Suprapubic skin (tissue), 4 donors: ENCODE measurements at regions not wholly inside any gene's neighbourhood (a gene's known extent, or its start where the extent isn't known, plus 50 kb on each side); places are given as distances from the start of the nearest gene placed in this dataset.

Source experiments
- DNase-seq, 2 donors: peaks; one replicate each; pipeline ENCODE4 v3.0.0-alpha.2; 2019; ENCODE audit warnings: low spot score in 2 of 2
- H3K27ac ChIP-seq: fragments of 200-600 bp; sonication (generic); one replicate; pipeline ENCODE4 v1.5.1; 2019
- H3K27me3 ChIP-seq: fragments of 200-600 bp; sonication (generic); one replicate; pipeline ENCODE4 v1.5.1; 2019
- H3K36me3 ChIP-seq: fragments of 200-600 bp; sonication (generic); one replicate; pipeline ENCODE4 v1.5.1; 2019
- H3K4me1 ChIP-seq: fragments of 200-600 bp; sonication (generic); one replicate; pipeline ENCODE4 v1.5.1; 2019
- H3K4me3 ChIP-seq: fragments of 200-600 bp; sonication (generic); one replicate; pipeline ENCODE4 v1.5.1; 2019; ENCODE audit warnings: mild to moderate bottlenecking
- H3K9me3 ChIP-seq: fragments of 200-600 bp; sonication (generic); one replicate; pipeline ENCODE4 v1.5.1; 2019
- EP300 ChIP-seq: sonication (generic); formaldehyde crosslinking; IDR thresholded peaks from one replicate; pipeline ENCODE4 v1.6.1; 2017; ENCODE audit warnings: antibody characterized with exemption
- POLR2A ChIP-seq, 2 donors: fragments of 450-650 bp; IDR thresholded peaks; one replicate each; pipeline ENCODE4 v1.6.1; 2017; ENCODE audit warnings: antibody characterized with exemption in 2 of 2, mild to moderate bottlenecking in 2 of 2, moderate library complexity in 2 of 2
- POLR2AphosphoS5 ChIP-seq, 3 donors: sonication (generic); formaldehyde crosslinking; IDR thresholded peaks; one replicate each; pipeline ENCODE4 v1.6.1; 2017; ENCODE audit warnings: antibody characterized with exemption in 3 of 3
- WGBS: methylation state at CpG from one replicate; pipeline ENCODE4 v1.1.5; 2018; 5-methylcytosine and 5-hydroxymethylcytosine counted together
- TF ChIP-seq, protein P1 (sequence below), 2 donors: fragments of 200-600 bp in 1 of 2; fragments of 450-650 bp in 1 of 2; sonication (generic) in 1 of 2; IDR thresholded peaks; one replicate each; pipeline ENCODE4 v1.5.1; 2016 to 2019; ENCODE audit warnings: antibody characterized with exemption in 2 of 2, mild to moderate bottlenecking in 1 of 2, moderate library complexity in 1 of 2

DNA sequence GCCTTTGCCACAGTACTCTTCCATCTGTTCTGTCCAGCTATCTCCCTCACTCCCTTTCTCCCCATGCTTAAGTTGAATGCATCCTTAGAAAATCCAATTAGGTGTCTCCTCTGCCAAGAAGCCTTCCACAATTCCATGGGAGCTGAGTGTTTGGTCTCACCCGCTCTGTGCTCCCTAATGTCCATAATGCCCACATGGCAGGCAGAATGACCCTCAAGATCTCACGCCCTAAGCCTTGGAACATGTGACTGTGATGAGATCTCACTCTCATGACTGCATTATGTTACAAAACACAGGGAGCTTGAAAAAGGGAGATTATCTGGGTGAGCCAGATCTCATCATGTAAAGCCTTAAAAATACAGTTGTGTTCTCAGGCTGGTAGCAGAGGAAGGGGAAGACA, 229.4 kb downstream of the OMA1 start:
- Histone ChIP-seq H3K27me3 (no peaks in the 10 kb centered on the region), H3K36me3 (no peaks in the 10 kb centered on the region), H3K27ac (no peak overlapping the region), H3K9me3 (no peaks in the 10 kb centered on the region), H3K4me3 (no peak overlapping the region), H3K4me1 (no peaks in the 10 kb centered on the region)
- 93% methylated on average over 2 of the region's 2 CpGs for WGBS
- DNase-seq: no peak
- TF ChIP-seq, protein P1, sequence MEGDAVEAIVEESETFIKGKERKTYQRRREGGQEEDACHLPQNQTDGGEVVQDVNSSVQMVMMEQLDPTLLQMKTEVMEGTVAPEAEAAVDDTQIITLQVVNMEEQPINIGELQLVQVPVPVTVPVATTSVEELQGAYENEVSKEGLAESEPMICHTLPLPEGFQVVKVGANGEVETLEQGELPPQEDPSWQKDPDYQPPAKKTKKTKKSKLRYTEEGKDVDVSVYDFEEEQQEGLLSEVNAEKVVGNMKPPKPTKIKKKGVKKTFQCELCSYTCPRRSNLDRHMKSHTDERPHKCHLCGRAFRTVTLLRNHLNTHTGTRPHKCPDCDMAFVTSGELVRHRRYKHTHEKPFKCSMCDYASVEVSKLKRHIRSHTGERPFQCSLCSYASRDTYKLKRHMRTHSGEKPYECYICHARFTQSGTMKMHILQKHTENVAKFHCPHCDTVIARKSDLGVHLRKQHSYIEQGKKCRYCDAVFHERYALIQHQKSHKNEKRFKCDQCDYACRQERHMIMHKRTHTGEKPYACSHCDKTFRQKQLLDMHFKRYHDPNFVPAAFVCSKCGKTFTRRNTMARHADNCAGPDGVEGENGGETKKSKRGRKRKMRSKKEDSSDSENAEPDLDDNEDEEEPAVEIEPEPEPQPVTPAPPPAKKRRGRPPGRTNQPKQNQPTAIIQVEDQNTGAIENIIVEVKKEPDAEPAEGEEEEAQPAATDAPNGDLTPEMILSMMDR (IDR thresholded peaks at IDR 0.05): no peak
- TF ChIP-seq EP300: no peak
- TF ChIP-seq POLR2AphosphoS5 (IDR thresholded peaks at IDR 0.05): no peak
- TF ChIP-seq POLR2A (IDR thresholded peaks at IDR 0.05): no peak

DNA sequence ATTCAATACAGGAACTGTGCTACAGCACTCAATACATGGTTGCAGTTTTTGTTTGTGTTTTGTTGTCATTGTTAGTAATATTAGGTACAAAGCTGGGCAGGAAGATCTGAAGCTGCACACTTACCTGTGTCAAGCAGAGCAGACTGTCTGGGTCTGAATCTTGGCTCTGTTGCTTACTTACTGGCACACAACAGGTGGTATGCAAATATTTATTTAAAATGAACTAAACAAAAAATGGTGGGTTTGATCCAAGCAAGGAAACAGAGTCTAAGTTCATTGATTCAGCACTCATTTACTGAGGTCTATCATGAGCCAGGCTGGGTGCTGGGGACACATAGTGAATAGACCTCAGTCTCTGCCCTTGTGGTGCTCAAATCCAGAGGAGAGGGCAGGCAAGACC, 230.4 kb downstream of the OMA1 start:
- H3K36me3 ChIP-seq: no peaks in the 10 kb centered on the region
- no peak overlapping the region for H3K4me3 ChIP-seq
- no peak overlapping the region for H3K27ac ChIP-seq
- H3K9me3 ChIP-seq: no peaks in the 10 kb centered on the region
- no peaks in the 10 kb centered on the region for H3K4me1 ChIP-seq
- TF ChIP-seq EP300 (no peak), POLR2AphosphoS5 (IDR thresholded peaks at IDR 0.05) (no peak), POLR2A (IDR thresholded peaks at IDR 0.05) (no peak)
- TF ChIP-seq, protein P1 (IDR thresholded peaks at IDR 0.05): no peak
- H3K27me3 ChIP-seq: no peaks in the 10 kb centered on the region
- no peak for DNase-seq

DNA sequence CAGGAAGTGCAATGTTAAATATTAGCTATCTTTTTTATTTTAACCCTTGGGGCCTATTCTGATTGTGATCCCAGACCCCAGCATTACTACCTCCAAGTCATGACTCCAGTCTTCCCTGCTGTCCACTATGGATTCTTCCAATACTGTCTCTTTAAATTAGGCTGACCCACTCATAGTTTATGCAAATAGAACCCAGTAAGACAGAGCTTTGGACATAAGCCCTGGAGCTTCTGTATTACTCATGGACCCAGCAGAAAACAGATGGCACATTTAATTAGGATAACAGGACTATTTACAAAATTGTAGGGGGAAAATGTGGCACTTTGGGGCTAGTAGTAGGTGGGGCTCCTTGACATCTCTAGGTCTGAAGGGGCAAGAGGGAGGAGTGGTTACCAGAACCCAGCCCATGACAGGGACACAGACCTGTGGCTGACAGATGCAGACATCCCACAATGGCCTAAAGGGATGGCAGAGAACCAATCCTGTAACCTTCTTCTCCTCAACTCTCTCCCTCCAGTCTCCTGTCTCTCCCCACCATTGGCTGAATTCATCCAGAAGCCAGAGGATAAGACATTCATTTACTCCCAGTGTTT, 233.5 kb downstream of the OMA1 start:
- no peaks in the 10 kb centered on the region for H3K9me3 ChIP-seq
- TF ChIP-seq, protein P1 (IDR thresholded peaks at IDR 0.05): no peak
- TF ChIP-seq EP300: no peak
- no peak for TF ChIP-seq POLR2AphosphoS5 (IDR thresholded peaks at IDR 0.05)
- no peak for TF ChIP-seq POLR2A (IDR thresholded peaks at IDR 0.05)
- no peaks in the 10 kb centered on the region for H3K27me3 ChIP-seq
- H3K36me3 ChIP-seq: no peaks in the 10 kb centered on the region
- no peak for DNase-seq
- H3K4me1 ChIP-seq: no peaks in the 10 kb centered on the region
- H3K27ac ChIP-seq: no peak overlapping the region
- H3K4me3 ChIP-seq: no peak overlapping the region

DNA sequence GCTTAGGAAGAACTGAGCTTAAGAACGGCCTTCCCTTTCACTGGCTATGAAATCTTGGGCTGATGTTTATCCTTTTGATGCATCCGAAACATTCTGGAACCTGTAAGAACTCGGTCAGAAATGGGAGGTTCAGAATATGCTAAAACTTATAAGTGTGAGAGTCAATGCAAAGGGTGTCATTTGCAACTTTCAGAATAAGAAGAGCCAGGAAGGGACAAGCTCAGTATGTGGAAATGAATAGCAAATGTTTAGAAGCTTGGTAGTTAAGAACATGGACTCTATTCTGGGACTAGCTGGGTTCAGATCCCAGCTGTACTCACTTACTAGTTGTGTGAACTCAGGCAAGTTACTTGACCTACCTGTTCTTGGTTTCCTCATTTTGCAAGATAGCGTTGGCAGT, 234.1 kb downstream of the OMA1 start:
- Histone ChIP-seq H3K36me3 (no peaks in the 10 kb centered on the region), H3K27ac (no peak overlapping the region), H3K9me3 (no peaks in the 10 kb centered on the region), H3K4me3 (no peak overlapping the region), H3K4me1 (no peaks in the 10 kb centered on the region), H3K27me3 (no peaks in the 10 kb centered on the region)
- TF ChIP-seq EP300: no peak
- TF ChIP-seq, protein P1 (IDR thresholded peaks at IDR 0.05): no peak
- TF ChIP-seq POLR2AphosphoS5 (IDR thresholded peaks at IDR 0.05): no peak
- DNase-seq: no peak
- WGBS: 89% methylated on average over 4 of the region's 4 CpGs

DNA sequence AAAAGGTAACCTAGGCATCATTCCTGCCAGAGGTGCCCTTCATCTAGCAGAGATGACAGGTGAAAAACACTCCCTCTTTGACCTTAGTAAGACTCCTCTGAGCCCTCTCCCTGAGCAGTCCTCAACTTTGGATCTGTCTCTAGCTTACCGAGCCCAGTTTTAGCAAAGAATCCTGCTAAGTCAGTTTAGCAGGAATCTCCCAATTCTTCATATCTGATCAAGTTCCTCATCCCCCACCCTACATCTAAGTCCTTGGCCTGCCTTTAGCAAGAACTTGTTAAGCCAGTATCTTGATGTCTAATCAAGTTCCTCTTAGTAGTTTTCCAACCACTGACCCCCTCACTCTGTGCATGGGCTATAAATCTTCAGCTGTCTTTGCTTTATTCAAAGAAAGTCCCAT, 235.6 kb downstream of the OMA1 start:
- TF ChIP-seq, protein P1 (IDR thresholded peaks at IDR 0.05): no peak
- TF ChIP-seq POLR2AphosphoS5 (IDR thresholded peaks at IDR 0.05) (no peak), EP300 (no peak), POLR2A (IDR thresholded peaks at IDR 0.05) (no peak)
- Histone ChIP-seq H3K36me3 (no peaks in the 10 kb centered on the region), H3K4me1 (no peaks in the 10 kb centered on the region), H3K27ac (no peak overlapping the region), H3K9me3 (no peaks in the 10 kb centered on the region), H3K27me3 (no peaks in the 10 kb centered on the region), H3K4me3 (no peak overlapping the region)
- 44% methylated on average over 1 of the region's 1 CpG for WGBS
- DNase-seq: no peak
